ENCODE measurements at regions not wholly inside any gene's neighbourhood (a gene's known extent, or its start where the extent isn't known, plus 50 kb on each side); places are given as distances from the start of the nearest gene placed in this dataset.
A peak's percentile ranks its signal among the peaks of the same experiment; 100 is the strongest.

DNA sequence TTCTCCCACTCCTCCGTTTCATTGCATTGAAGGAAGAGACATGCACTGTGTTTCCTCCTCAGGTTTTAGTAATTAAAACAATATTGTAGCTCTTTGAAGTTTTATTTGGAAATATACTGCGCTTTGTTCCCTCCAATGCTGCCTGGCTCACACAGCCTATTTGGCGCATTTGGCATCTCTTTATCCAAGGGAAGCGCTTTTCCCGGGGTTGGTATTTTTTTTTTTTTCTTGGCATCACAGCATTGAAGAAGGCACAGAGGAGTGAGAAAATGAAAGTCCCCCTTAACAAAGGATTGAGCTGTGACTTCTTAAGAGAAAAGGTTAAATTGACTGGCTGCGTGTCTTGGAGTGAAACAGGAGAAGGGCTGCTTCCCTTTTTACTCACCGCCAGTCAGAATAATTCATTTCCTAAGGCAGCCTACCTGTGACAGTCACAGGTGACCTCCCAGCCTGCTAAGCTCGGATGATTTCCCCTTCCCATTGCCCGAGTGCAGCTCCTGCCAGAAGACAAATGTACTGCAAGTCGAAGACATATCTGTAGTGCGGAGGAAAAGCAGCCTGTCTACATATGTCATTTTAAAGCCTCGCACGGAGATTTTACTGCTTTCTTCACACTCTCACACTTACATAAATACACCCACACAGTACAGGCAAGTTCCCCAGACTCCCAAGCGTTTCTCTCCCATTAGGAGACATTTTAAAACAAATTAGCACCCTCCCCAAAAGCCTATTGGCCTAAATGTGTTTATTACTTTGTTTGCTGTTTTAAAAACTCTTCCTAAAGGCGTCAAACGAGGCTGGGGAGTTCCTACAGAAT lies 665.5 kb upstream of the ZNF608 start:
- DNase-seq, result no peak
- ChIA-PET CTCF (interaction anchor here (1.0 kb wide), 1 partner anchor 102 kb away, joined by 3 read pairs; no protein-coding TSS in a partner anchor), POLR2A (interaction anchor here (0.7 to 0.9 kb wide), 3 partner anchors 663 to 665 kb away, joined by 3 to 4 read pairs (median 4); no protein-coding TSS in a partner anchor)
- peak overlapping the region; percentile 42 for H3K27ac Mint-ChIP-seq
- H3K36me3 Mint-ChIP-seq (ENCODE audit: low read depth), result no peaks in the 10 kb centered on the region
- peaks cover 38% of the 10 kb centered on the region for H3K4me1 Mint-ChIP-seq
- no peaks in the 10 kb centered on the region for H3K27me3 Mint-ChIP-seq
- TF ChIP-seq CTCF (IDR thresholded peaks at IDR 0.05), result no peak
- no peaks in the 10 kb centered on the region for H3K9me3 Mint-ChIP-seq
- peak overlapping the region; percentile 29 for H3K4me3 Mint-ChIP-seq
- intact Hi-C loops (cut with micrococcal nuclease), result loop anchor here (2.0 to 10.0 kb wide), 3 partner anchors 663 to 887 kb away; no protein-coding TSS in a partner anchor
- peak; percentile 15 for ATAC-seq (ENCODE audit: low read depth)

DNA sequence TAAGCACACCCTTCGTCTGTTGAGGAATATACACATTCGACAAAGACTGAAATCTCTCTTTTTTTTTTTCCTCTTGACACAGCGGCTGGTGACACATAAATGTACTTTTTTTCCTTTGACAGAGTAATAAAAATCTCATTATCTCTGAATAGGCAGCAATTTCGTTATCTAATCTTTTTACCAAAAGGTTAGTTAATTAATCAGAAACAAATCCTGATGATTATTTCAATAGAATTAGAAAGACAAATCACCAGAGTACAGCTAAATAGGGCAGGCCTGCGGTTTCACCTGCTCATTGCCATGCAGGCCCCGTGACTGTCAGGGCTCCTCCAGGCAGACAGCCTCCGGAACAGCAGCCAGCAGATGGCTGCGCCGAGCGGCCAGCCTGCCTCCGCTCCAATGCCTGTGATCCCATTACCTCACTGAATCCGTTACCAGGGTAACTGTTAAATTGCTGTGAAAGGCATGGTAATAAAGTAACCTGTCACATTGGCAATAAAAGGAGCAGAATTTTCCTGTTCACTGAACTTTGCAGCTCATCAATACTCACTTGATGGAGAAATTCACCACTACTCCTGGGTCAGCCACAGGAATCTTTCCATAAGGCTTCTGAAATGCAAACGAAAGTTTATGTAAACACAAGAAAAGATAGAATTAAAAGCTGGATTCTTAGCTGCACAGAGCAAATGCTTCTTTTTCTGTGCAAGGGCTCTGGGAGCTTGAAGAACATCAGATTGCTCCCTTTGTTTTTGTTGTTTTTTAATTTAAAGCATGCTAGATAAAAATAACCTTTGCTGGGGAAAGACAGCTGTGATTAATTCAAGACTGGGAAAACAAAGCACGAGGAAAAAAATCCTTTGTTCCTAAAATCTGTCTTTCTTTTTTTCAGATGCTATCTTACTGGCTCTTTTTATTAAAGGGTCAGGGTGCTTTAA lies 666.4 kb upstream of the ZNF608 start:
- peak; percentile 72 for ATAC-seq (ENCODE audit: low read depth)
- H3K4me1 Mint-ChIP-seq, result peaks cover 38% of the 10 kb centered on the region
- peak; percentile 18 for DNase-seq
- POLR2A ChIA-PET, result interaction anchor here (0.9 kb wide), 1 partner anchor 665 kb away, joined by 4 read pairs; no protein-coding TSS in a partner anchor
- H3K27me3 Mint-ChIP-seq, result no peaks in the 10 kb centered on the region
- no peak for TF ChIP-seq CTCF (IDR thresholded peaks at IDR 0.05)
- H3K4me3 Mint-ChIP-seq, result peak overlapping the region; percentile 29
- H3K36me3 Mint-ChIP-seq (ENCODE audit: low read depth), result no peaks in the 10 kb centered on the region
- CTCF ChIA-PET, result interaction anchor here (1.0 kb wide), 1 partner anchor 101 kb away, joined by 3 read pairs; no protein-coding TSS in a partner anchor
- intact Hi-C loops (cut with micrococcal nuclease), result loop anchor here (2.0 to 10.0 kb wide), 3 partner anchors 664 to 888 kb away; no protein-coding TSS in a partner anchor
- no peaks in the 10 kb centered on the region for H3K9me3 Mint-ChIP-seq
- no peak overlapping the region for H3K27ac Mint-ChIP-seq

GRCh38 chr5:125413496-125414274 lies 667.2 kb upstream of the ZNF608 start:
- Mint-ChIP-seq H3K4me1 (peaks cover 33% of the 10 kb centered on the region), H3K9me3 (no peaks in the 10 kb centered on the region), H3K4me3 (no peak overlapping the region), H3K36me3 (ENCODE audit: low read depth) (no peaks in the 10 kb centered on the region), H3K27ac (no peak overlapping the region), H3K27me3 (no peaks in the 10 kb centered on the region)
- TF ChIP-seq CTCF (IDR thresholded peaks at IDR 0.05), result no peak
- intact Hi-C loops (cut with micrococcal nuclease), result loop anchor here (2.0 to 10.0 kb wide), 3 partner anchors 665 to 889 kb away; no protein-coding TSS in a partner anchor
- ChIA-PET CTCF (no interaction called here), POLR2A (no interaction called here)
- no peak for DNase-seq
- no peak for ATAC-seq (ENCODE audit: low read depth)

DNA sequence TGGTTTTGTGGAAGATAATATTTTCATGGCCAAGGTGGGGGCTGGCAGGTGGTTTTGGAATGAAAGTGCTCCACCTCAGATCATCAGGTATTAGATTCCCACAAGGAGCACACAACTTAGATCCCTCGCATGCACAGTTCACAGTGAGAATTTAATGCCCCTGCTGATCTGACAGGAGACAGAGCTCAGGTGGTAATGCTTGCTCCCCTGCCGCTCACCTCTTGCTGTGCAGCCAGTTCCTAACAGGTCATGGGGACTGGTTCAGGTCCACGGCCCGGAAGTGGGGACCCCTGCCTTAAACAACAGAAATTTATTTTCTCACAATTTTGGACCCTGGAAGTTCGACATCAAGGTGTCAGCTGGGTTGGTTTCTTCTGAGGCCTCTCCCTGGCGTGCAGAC lies 668.7 kb upstream of the ZNF608 start:
- intact Hi-C loops (cut with micrococcal nuclease), result loop anchor here (10.0 kb wide), 1 partner anchor 890 kb away; no protein-coding TSS in a partner anchor

More for the DNA sequence above, 668.7 kb upstream of the ZNF608 start:
- ATAC-seq (ENCODE audit: low read depth), result no peak
- DNase-seq, result no peak
- Mint-ChIP-seq H3K9me3 (no peaks in the 10 kb centered on the region), H3K27ac (no peak overlapping the region), H3K36me3 (ENCODE audit: low read depth) (no peaks in the 10 kb centered on the region), H3K4me1 (peaks cover 24% of the 10 kb centered on the region), H3K27me3 (no peaks in the 10 kb centered on the region), H3K4me3 (no peak overlapping the region)
- ChIA-PET POLR2A (no interaction called here), CTCF (no interaction called here)
- TF ChIP-seq CTCF (IDR thresholded peaks at IDR 0.05), result no peak
